ENCODE measurements at regions not wholly inside any gene's neighbourhood (a gene's known extent, or its start where the extent isn't known, plus 50 kb on each side); places are given as distances from the start of the nearest gene placed in this dataset.

DNA sequence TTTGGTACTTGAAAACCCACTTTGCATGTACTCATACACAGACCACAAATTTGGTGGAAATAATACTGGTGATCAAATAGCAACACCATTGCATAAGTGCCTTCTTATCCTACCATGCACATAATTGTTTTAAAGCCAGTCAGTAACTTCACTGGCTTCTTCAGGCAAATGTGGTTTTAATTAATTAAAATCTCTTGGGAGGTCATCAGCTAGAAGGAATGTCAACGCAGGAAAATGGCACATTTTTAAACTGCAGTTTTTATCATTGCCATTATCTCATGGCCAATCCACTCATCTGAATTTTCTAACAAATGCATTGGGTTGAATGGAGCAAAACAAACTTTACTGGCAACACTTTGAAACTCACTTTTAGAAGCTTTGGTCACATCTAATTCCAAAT is 105.7 kb upstream of the ZPLD1 start:
- H3K27me3 ChIP-seq (ENCODE audit: control insufficient read depth in 4 of 4, insufficient read depth in 4 of 4, low read length in 3 of 4), result no peaks in the 10 kb centered on the region
- no peaks in the 10 kb centered on the region for H3K9me3 ChIP-seq (ENCODE audit: control insufficient read depth in 4 of 4, low read length in 3 of 4)
- no peak overlapping the region for H3K27ac ChIP-seq (ENCODE audit: low read depth in 1 of 2, low read length in 2 of 2)
- no peaks in the 10 kb centered on the region for H3K4me1 ChIP-seq (ENCODE audit: control insufficient read depth in 4 of 4, insufficient read depth in 4 of 4, low read length in 3 of 4)
- no peak for DNase-seq (ENCODE audit: low spot score)
- 75% methylated on average over 1 of the region's 1 CpG for WGBS
- no peaks in the 10 kb centered on the region for H3K36me3 ChIP-seq (ENCODE audit: control insufficient read depth in 4 of 4, insufficient read depth in 3 of 4, low read depth in 1 of 4, low read length in 3 of 4)
- H3K9ac ChIP-seq (ENCODE audit: low read depth in 1 of 2, low read length in 2 of 2), result no peak overlapping the region
- no peak overlapping the region for H3K4me3 ChIP-seq (ENCODE audit: low read depth in 1 of 3, low read length in 3 of 3)
- TF ChIP-seq, protein P1, sequence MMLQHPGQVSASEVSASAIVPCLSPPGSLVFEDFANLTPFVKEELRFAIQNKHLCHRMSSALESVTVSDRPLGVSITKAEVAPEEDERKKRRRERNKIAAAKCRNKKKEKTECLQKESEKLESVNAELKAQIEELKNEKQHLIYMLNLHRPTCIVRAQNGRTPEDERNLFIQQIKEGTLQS (IDR thresholded peaks at IDR 0.05), result no peak
- TF ChIP-seq TAF1 (conservative IDR thresholded peaks at IDR 0.05) (no peak), EGR1 (IDR thresholded peaks at IDR 0.05; ENCODE audit: low read depth in 2 of 2) (no peak), RXRA (IDR thresholded peaks at IDR 0.05) (no peak), HNF4A (conservative IDR thresholded peaks at IDR 0.05) (no peak), RAD21 (IDR thresholded peaks at IDR 0.05) (no peak), JUND (IDR thresholded peaks at IDR 0.05) (no peak), ZBTB33 (IDR thresholded peaks at IDR 0.05) (no peak), HNF4G (IDR thresholded peaks at IDR 0.05) (no peak), NR2F2 (IDR thresholded peaks at IDR 0.05) (no peak), GABPA (IDR thresholded peaks at IDR 0.05 in 1 of 2, conservative IDR thresholded peaks at IDR 0.05 in 1 of 2) (no peak), FOXA2 (IDR thresholded peaks at IDR 0.05) (no peak), SP1 (IDR thresholded peaks at IDR 0.05) (no peak)
- TF ChIP-seq, protein P2, sequence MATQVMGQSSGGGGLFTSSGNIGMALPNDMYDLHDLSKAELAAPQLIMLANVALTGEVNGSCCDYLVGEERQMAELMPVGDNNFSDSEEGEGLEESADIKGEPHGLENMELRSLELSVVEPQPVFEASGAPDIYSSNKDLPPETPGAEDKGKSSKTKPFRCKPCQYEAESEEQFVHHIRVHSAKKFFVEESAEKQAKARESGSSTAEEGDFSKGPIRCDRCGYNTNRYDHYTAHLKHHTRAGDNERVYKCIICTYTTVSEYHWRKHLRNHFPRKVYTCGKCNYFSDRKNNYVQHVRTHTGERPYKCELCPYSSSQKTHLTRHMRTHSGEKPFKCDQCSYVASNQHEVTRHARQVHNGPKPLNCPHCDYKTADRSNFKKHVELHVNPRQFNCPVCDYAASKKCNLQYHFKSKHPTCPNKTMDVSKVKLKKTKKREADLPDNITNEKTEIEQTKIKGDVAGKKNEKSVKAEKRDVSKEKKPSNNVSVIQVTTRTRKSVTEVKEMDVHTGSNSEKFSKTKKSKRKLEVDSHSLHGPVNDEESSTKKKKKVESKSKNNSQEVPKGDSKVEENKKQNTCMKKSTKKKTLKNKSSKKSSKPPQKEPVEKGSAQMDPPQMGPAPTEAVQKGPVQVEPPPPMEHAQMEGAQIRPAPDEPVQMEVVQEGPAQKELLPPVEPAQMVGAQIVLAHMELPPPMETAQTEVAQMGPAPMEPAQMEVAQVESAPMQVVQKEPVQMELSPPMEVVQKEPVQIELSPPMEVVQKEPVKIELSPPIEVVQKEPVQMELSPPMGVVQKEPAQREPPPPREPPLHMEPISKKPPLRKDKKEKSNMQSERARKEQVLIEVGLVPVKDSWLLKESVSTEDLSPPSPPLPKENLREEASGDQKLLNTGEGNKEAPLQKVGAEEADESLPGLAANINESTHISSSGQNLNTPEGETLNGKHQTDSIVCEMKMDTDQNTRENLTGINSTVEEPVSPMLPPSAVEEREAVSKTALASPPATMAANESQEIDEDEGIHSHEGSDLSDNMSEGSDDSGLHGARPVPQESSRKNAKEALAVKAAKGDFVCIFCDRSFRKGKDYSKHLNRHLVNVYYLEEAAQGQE (IDR thresholded peaks at IDR 0.05), result no peak

GRCh38 chr3:102329561-102329960 is 105.3 kb upstream of the ZPLD1 start:
- H3K27ac ChIP-seq (ENCODE audit: low read depth in 1 of 2, low read length in 2 of 2), result no peak overlapping the region
- H3K27me3 ChIP-seq (ENCODE audit: control insufficient read depth in 4 of 4, insufficient read depth in 4 of 4, low read length in 3 of 4), result no peaks in the 10 kb centered on the region
- no peak overlapping the region for H3K9ac ChIP-seq (ENCODE audit: low read depth in 1 of 2, low read length in 2 of 2)
- TF ChIP-seq FOXA2 (IDR thresholded peaks at IDR 0.05) (no peak), MAX (IDR thresholded peaks at IDR 0.05) (no peak), RXRA (IDR thresholded peaks at IDR 0.05) (no peak), TAF1 (conservative IDR thresholded peaks at IDR 0.05) (no peak), SP1 (IDR thresholded peaks at IDR 0.05) (no peak), HNF4G (IDR thresholded peaks at IDR 0.05) (no peak), GABPA (IDR thresholded peaks at IDR 0.05 in 1 of 2, conservative IDR thresholded peaks at IDR 0.05 in 1 of 2) (no peak), JUND (IDR thresholded peaks at IDR 0.05) (no peak), NR2F2 (IDR thresholded peaks at IDR 0.05) (no peak), RAD21 (IDR thresholded peaks at IDR 0.05) (no peak), HNF4A (conservative IDR thresholded peaks at IDR 0.05) (no peak), EGR1 (IDR thresholded peaks at IDR 0.05; ENCODE audit: low read depth in 2 of 2) (no peak), ZBTB33 (IDR thresholded peaks at IDR 0.05) (no peak), YY1 (IDR thresholded peaks at IDR 0.05) (no peak)
- TF ChIP-seq, protein P1 (IDR thresholded peaks at IDR 0.05), result no peak
- TF ChIP-seq, protein P3, sequence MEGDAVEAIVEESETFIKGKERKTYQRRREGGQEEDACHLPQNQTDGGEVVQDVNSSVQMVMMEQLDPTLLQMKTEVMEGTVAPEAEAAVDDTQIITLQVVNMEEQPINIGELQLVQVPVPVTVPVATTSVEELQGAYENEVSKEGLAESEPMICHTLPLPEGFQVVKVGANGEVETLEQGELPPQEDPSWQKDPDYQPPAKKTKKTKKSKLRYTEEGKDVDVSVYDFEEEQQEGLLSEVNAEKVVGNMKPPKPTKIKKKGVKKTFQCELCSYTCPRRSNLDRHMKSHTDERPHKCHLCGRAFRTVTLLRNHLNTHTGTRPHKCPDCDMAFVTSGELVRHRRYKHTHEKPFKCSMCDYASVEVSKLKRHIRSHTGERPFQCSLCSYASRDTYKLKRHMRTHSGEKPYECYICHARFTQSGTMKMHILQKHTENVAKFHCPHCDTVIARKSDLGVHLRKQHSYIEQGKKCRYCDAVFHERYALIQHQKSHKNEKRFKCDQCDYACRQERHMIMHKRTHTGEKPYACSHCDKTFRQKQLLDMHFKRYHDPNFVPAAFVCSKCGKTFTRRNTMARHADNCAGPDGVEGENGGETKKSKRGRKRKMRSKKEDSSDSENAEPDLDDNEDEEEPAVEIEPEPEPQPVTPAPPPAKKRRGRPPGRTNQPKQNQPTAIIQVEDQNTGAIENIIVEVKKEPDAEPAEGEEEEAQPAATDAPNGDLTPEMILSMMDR (IDR thresholded peaks at IDR 0.05; ENCODE audit: low read depth, low read length, missing input control), result no peak
- TF ChIP-seq, protein P2 (IDR thresholded peaks at IDR 0.05), result no peak
- no peaks in the 10 kb centered on the region for H3K9me3 ChIP-seq (ENCODE audit: control insufficient read depth in 4 of 4, low read length in 3 of 4)
- no peaks in the 10 kb centered on the region for H3K4me1 ChIP-seq (ENCODE audit: control insufficient read depth in 4 of 4, insufficient read depth in 4 of 4, low read length in 3 of 4)
- DNase-seq (ENCODE audit: low spot score), result no peak
- 84% methylated on average over 1 of the region's 1 CpG for WGBS
- no peaks in the 10 kb centered on the region for H3K36me3 ChIP-seq (ENCODE audit: control insufficient read depth in 4 of 4, insufficient read depth in 3 of 4, low read depth in 1 of 4, low read length in 3 of 4)
- H3K4me3 ChIP-seq (ENCODE audit: low read depth in 1 of 3, low read length in 3 of 3), result no peak overlapping the region
